Left lung (tissue), 4 donors: ENCODE measurements at regions not wholly inside any gene's neighbourhood (a gene's known extent, or its start where the extent isn't known, plus 50 kb on each side); places are given as distances from the start of the nearest gene placed in this dataset.
A peak's percentile ranks its signal among the peaks of the same experiment; 100 is the strongest.
"Not testable (repeated sequence)": the region's sequence is repeated elsewhere in the genome, so short reads cannot be mapped to it uniquely, and the experiment has no call there.

ENCODE experiments used
- ATAC-seq: fragments of 200-7000 bp; cut with Tn5 transposase; one replicate; pipeline ENCODE4 v1.9.1; 2020; ENCODE audit warnings: moderate library complexity
- DNase-seq, 4 donors: peaks; one replicate each; pipeline ENCODE4 v3.0.0-alpha.2; 2013 to 2020
- H3K27ac ChIP-seq, 2 donors: fragments of 200-600 bp; sonication (generic) in 1 of 2; one replicate each; pipeline versions ENCODE4 v1.5.0 to v1.8.0; 2020 to 2021
- H3K27me3 ChIP-seq, 2 donors: fragments of 200-600 bp; sonication (generic) in 1 of 2; one replicate each; pipeline versions ENCODE4 v1.5.0 to v1.8.0; 2020 to 2021
- H3K36me3 ChIP-seq, 2 donors: fragments of 200-600 bp; sonication (generic) in 1 of 2; one replicate each; pipeline versions ENCODE4 v1.5.0 to v1.8.0; 2020 to 2021
- H3K4me1 ChIP-seq, 2 donors: fragments of 200-600 bp; one replicate each; pipeline ENCODE4 v1.8.0; 2021
- H3K4me3 ChIP-seq, 2 donors: fragments of 200-600 bp; sonication (generic) in 1 of 2; one replicate each; pipeline versions ENCODE4 v1.5.0 to v1.8.0; 2020 to 2021; ENCODE audit warnings: mild to moderate bottlenecking in 1 of 2
- H3K9me3 ChIP-seq, 2 donors: fragments of 200-600 bp; sonication (generic) in 1 of 2; one replicate each; pipeline versions ENCODE4 v1.5.0 to v1.8.0; 2020 to 2021
- intact Hi-C, 2 donors: fragments of 100-400 bp; cut with DNase I; formaldehyde crosslinking; loops; one replicate each; pipeline versions ENCODE4 v1.11.2 to v1.14.2; 2022
- TF ChIP-seq, protein P1 (sequence below), 2 donors: fragments of 200-600 bp; sonication (generic) in 1 of 2; IDR thresholded peaks; one replicate each; pipeline versions ENCODE4 v1.5.0 to v1.8.0; 2021; ENCODE audit warnings: antibody characterized with exemption in 2 of 2
- donor health status: DM: no; HTN: yes; CAD: no.
- donor health status: DM: no; HTN: no; CAD: no.

DNA sequence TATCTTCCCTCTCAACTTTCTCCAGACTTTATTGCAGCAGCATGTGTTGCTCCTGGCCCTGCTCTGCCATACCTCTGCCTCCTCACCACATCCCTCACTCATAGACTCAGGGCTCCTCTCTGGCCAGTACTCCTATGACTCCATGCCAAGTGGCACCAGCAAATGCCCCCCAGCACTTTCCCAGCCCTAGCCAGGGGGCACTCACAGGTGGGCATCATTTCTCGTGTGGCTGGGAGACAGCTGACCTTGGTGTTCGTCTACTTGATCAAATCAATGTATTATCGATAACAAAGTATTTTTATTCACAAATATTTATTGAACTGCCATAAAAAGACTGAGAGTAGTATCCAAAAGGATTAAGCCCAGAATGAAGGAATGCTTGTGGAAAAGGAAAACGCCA is 418.2 kb downstream of the FAM72C start:
- H3K4me3 ChIP-seq = no peak overlapping the region
- DNase-seq (no peak), ATAC-seq (no peak)
- H3K27ac ChIP-seq = no peak overlapping the region
- no peaks in the 10 kb centered on the region for H3K9me3 ChIP-seq
- H3K4me1 ChIP-seq = no peaks in the 10 kb centered on the region
- intact Hi-C loops = no loop called here
- TF ChIP-seq, protein P1, sequence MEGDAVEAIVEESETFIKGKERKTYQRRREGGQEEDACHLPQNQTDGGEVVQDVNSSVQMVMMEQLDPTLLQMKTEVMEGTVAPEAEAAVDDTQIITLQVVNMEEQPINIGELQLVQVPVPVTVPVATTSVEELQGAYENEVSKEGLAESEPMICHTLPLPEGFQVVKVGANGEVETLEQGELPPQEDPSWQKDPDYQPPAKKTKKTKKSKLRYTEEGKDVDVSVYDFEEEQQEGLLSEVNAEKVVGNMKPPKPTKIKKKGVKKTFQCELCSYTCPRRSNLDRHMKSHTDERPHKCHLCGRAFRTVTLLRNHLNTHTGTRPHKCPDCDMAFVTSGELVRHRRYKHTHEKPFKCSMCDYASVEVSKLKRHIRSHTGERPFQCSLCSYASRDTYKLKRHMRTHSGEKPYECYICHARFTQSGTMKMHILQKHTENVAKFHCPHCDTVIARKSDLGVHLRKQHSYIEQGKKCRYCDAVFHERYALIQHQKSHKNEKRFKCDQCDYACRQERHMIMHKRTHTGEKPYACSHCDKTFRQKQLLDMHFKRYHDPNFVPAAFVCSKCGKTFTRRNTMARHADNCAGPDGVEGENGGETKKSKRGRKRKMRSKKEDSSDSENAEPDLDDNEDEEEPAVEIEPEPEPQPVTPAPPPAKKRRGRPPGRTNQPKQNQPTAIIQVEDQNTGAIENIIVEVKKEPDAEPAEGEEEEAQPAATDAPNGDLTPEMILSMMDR (IDR thresholded peaks at IDR 0.05) = no peak
- H3K27me3 ChIP-seq = no peaks in the 10 kb centered on the region
- H3K36me3 ChIP-seq = no peaks in the 10 kb centered on the region

DNA sequence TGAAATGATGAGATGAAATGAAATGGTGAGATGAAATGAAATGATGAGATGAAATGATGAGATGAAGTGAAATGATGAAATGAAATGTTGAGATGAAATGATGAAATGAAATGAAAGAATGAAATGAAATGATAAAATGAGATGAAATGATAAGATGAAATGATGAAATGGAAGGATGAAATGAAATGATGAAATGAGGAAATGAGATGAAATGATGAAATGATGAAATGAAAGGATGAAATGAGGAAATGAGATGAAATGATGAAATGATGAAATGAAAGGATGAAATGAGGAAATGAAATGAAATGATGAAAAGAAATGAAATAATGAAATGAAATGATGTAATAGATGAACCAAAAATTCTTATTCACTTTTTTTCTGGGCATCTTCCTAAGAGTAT is 467.1 kb downstream of the FAM72C start:
- H3K4me1 ChIP-seq, H3K9me3 ChIP-seq, DNase-seq, intact Hi-C loops, H3K27me3 ChIP-seq, H3K36me3 ChIP-seq, ATAC-seq, H3K27ac ChIP-seq, H3K4me3 ChIP-seq: not testable (repeated sequence)

- H3K9me3 ChIP-seq, H3K27me3 ChIP-seq, H3K27ac ChIP-seq, DNase-seq, H3K4me3 ChIP-seq, H3K36me3 ChIP-seq, H3K4me1 ChIP-seq, intact Hi-C loops, ATAC-seq: not testable (repeated sequence)
These were observed 467.7 kb downstream of the FAM72C start for GRCh38 chr1:143504080-143504479.

DNA sequence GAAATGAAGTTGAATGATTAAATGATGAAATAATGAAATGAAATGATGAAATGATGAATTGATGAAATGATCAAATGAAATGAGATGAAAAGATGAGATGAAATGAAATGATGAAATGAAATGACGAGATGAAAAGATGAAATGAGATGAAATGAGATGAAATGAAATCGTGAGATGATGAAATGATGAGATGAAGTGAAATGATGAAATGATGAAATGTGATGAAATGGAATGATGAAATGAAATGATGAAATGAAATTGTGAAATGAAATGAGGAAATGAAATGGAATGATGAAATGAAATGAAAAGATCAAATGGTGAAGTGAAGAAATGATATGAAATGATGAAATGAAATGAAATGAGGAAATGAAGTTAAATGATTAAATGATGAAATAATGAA is 468.7 kb downstream of the FAM72C start:
- ATAC-seq, H3K36me3 ChIP-seq, H3K27me3 ChIP-seq, H3K4me3 ChIP-seq, H3K9me3 ChIP-seq, intact Hi-C loops, H3K4me1 ChIP-seq, DNase-seq, H3K27ac ChIP-seq: not testable (repeated sequence)

GRCh38 chr1:143502038-143502437 is 469.7 kb downstream of the FAM72C start:
- peaks cover 7 to 13% of the 10 kb centered on the region in 2 donors for H3K27me3 ChIP-seq
- intact Hi-C loops, H3K27ac ChIP-seq, H3K9me3 ChIP-seq, ATAC-seq, DNase-seq, H3K36me3 ChIP-seq, H3K4me3 ChIP-seq, H3K4me1 ChIP-seq: not testable (repeated sequence)

DNA sequence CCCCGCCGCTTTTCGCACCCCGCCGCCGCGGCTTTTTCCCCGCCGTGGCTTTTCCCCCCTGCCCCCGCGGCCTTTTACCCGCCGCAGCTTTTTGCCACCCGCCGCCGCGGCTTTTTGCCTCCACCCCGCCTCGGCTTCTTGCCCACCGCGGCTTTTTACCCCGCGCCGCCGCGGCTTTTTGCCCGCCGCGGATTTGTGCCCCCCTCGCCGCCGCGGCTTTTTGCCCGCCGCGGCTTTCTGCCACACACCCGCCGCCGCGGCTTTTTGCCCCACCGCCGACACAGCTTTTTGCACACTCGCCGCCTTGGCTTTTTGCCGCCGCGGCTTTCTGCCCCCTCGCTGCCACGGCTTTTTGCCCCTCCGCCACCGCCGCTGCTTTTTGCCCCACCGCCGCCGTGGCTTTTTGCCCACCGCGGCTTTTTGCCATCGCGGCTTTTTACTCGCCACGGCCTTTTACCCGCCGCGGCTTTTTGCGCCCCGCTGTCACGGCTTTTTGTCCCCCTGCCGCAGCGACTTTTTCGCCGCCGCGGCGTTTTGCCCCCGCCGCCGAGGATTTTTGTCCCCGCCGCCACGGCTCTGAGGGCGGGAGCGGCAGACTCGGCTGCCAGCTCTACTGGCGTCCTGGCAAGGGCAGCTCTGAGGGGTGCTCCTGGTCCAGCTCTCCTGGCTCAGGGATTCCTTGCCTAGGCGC is 473.6 kb downstream of the FAM72C start:
- H3K36me3 ChIP-seq, H3K9me3 ChIP-seq, H3K4me1 ChIP-seq, intact Hi-C loops, H3K4me3 ChIP-seq, ATAC-seq, H3K27ac ChIP-seq: not testable (repeated sequence)
- peak in 1 of 4 donors; percentile 51 for DNase-seq
- peaks cover 9 to 16% of the 10 kb centered on the region in 2 donors for H3K27me3 ChIP-seq

DNA sequence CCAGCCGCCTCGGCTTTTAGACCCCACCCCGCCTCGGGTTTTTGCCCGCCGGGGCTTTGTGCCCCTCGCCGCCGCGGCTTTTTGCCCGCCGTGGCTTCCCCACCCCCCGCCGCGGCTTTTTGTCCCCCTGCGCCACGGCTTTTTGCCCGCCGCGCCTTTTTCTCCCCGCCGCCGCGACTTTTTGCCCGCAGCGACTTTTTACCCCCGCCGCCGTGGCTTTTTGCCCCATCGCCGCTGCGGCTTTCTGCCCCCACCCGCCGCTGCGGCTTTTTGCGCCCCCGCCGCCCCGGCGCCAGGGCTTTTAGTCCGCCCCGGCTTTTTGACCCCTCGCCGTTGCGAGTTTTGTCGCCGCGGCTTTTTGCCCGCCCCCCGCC is 474.4 kb downstream of the FAM72C start:
- Histone ChIP-seq H3K27me3 (peaks cover 9 to 16% of the 10 kb centered on the region in 2 donors), H3K36me3 (no peaks in the 10 kb centered on the region), H3K4me3 (no peak overlapping the region), H3K4me1 (no peaks in the 10 kb centered on the region), H3K9me3 (peaks cover 0 to 2% of the 10 kb centered on the region in 2 donors), H3K27ac (no peak overlapping the region)
- no peak for ATAC-seq
- peak in 1 of 4 donors; percentile 18 for DNase-seq
- TF ChIP-seq, protein P1 (IDR thresholded peaks at IDR 0.05) = no peak
- intact Hi-C loops = no loop called here

GRCh38 chr1:143496526-143497373 is 475.0 kb downstream of the FAM72C start:
- peak in 1 of 4 donors; percentile 5 for DNase-seq

More at GRCh38 chr1:143496526-143497373, 475.0 kb downstream of the FAM72C start:
- H3K9me3 ChIP-seq, H3K4me3 ChIP-seq, intact Hi-C loops, ATAC-seq, H3K36me3 ChIP-seq, H3K4me1 ChIP-seq, H3K27ac ChIP-seq: not testable (repeated sequence)
- peaks cover 9 to 16% of the 10 kb centered on the region in 2 donors for H3K27me3 ChIP-seq
